ENCODE measurements at regions not wholly inside any gene's neighbourhood (a gene's known extent, or its start where the extent isn't known, plus 50 kb on each side); places are given as distances from the start of the nearest gene placed in this dataset.
A peak's percentile ranks its signal among the peaks of the same experiment; 100 is the strongest.

GRCh38 chr1:29502911-29503840 lies 266.9 kb downstream of the PTPRU start:
- H3K4me1 ChIP-seq (ENCODE audit: insufficient read depth, low read length), result no peaks in the 10 kb centered on the region
- TF ChIP-seq CTCF (IDR thresholded peaks at IDR 0.05; ENCODE audit: insufficient read depth, low read depth, low read length) (no peak), EZH2 (IDR thresholded peaks at IDR 0.05; ENCODE audit: insufficient read depth, low read length) (no peak)
- no peak overlapping the region for H3K4me3 ChIP-seq (ENCODE audit: insufficient read depth, low read depth, low read length)
- peak overlapping the region; percentile 6 for H3K27ac Mint-ChIP-seq (ENCODE audit: unreplicated experiment)
- H3K36me3 Mint-ChIP-seq (ENCODE audit: low read depth, unreplicated experiment), result no peaks in the 10 kb centered on the region
- no peak overlapping the region for H3K27ac ChIP-seq (ENCODE audit: low read depth, low read length)
- H3K27me3 Mint-ChIP-seq (ENCODE audit: low read depth, unreplicated experiment), result peaks cover 49% of the 10 kb centered on the region
- FAIRE-seq (no peak), DNase-seq (ENCODE audit: low read depth) (no peak)
- no peak overlapping the region for H3K4me2 ChIP-seq (ENCODE audit: low read length)
- H3K79me2 ChIP-seq (ENCODE audit: insufficient read depth, low read length), result no peaks in the 10 kb centered on the region
- no peaks in the 10 kb centered on the region for H3K27me3 ChIP-seq (ENCODE audit: insufficient read depth, low read length)
- H3K4me1 Mint-ChIP-seq (ENCODE audit: low read depth, unreplicated experiment), result peaks cover 1% of the 10 kb centered on the region
- H3K9ac ChIP-seq (ENCODE audit: low read length), result no peak overlapping the region
- no peak overlapping the region for H3K4me3 Mint-ChIP-seq (ENCODE audit: unreplicated experiment)
- no peaks in the 10 kb centered on the region for H3K9me3 Mint-ChIP-seq (ENCODE audit: unreplicated experiment)
- H4K20me1 ChIP-seq (ENCODE audit: insufficient read depth, low read length), result no peaks in the 10 kb centered on the region
- H2AFZ ChIP-seq (ENCODE audit: low read depth, low read length), result no peak overlapping the region
- no peaks in the 10 kb centered on the region for H3K36me3 ChIP-seq (ENCODE audit: insufficient read depth, low read length)
- H3K9me3 ChIP-seq (ENCODE audit: insufficient read depth, low read depth, low read length), result no peaks in the 10 kb centered on the region

GRCh38 chr1:29502225-29502910 lies 266.0 kb downstream of the PTPRU start:
- Histone ChIP-seq H2AFZ (ENCODE audit: low read depth, low read length) (no peak overlapping the region), H3K36me3 (ENCODE audit: insufficient read depth, low read length) (no peaks in the 10 kb centered on the region), H3K4me2 (ENCODE audit: low read length) (no peak overlapping the region), H3K4me3 (ENCODE audit: insufficient read depth, low read depth, low read length) (no peak overlapping the region), H3K27me3 (ENCODE audit: insufficient read depth, low read length) (no peaks in the 10 kb centered on the region), H3K79me2 (ENCODE audit: insufficient read depth, low read length) (no peaks in the 10 kb centered on the region), H4K20me1 (ENCODE audit: insufficient read depth, low read length) (no peaks in the 10 kb centered on the region), H3K9me3 (ENCODE audit: insufficient read depth, low read depth, low read length) (no peaks in the 10 kb centered on the region), H3K27ac (ENCODE audit: low read depth, low read length) (no peak overlapping the region), H3K9ac (ENCODE audit: low read length) (no peak overlapping the region), H3K4me1 (ENCODE audit: insufficient read depth, low read length) (no peaks in the 10 kb centered on the region)
- peaks cover 47% of the 10 kb centered on the region for H3K27me3 Mint-ChIP-seq (ENCODE audit: low read depth, unreplicated experiment)
- FAIRE-seq (no peak), DNase-seq (ENCODE audit: low read depth) (no peak)
- no peak overlapping the region for H3K4me3 Mint-ChIP-seq (ENCODE audit: unreplicated experiment)
- TF ChIP-seq CTCF (IDR thresholded peaks at IDR 0.05; ENCODE audit: insufficient read depth, low read depth, low read length), result no peak
- TF ChIP-seq EZH2 (IDR thresholded peaks at IDR 0.05; ENCODE audit: insufficient read depth, low read length), result no peak
- H3K27ac Mint-ChIP-seq (ENCODE audit: unreplicated experiment), result no peak overlapping the region
- no peaks in the 10 kb centered on the region for H3K36me3 Mint-ChIP-seq (ENCODE audit: low read depth, unreplicated experiment)
- peaks cover 1% of the 10 kb centered on the region for H3K4me1 Mint-ChIP-seq (ENCODE audit: low read depth, unreplicated experiment)
- H3K9me3 Mint-ChIP-seq (ENCODE audit: unreplicated experiment), result no peaks in the 10 kb centered on the region
